HG03159 (cell line): ENCODE measurements at regions not wholly inside any gene's neighbourhood (a gene's known extent, or its start where the extent isn't known, plus 50 kb on each side); places are given as distances from the start of the nearest gene placed in this dataset.
A peak's percentile ranks its signal among the peaks of the same experiment; 100 is the strongest.

ENCODE experiments used
- ATAC-seq: cut with Tn5 transposase; IDR thresholded peaks from one replicate; pipeline ENCODE4 v1.9.1; 2021; ENCODE audit warnings: mild to moderate bottlenecking, moderate library complexity; ENCODE audit not compliant: unreplicated experiment

DNA sequence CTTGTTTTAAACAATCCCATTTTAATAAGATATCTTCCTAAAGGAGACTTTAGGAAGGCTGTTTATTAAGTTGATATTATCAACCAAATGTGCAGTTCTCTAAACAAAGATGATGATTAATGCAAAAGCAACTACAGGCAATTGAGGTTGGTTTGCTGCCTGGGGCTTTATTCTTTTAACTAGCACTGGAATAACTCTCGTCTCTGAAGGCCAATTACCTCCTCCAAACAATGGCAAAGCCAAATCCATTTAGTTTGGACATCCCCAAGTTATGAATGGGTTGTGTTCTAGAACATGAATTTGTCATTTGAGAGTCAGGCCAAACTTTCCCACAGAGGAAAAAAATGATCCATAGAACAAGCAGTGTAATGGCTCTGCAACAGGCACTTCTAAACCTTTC, 114.1 kb downstream of the SLC16A9 start:
- ATAC-seq = no peak

DNA sequence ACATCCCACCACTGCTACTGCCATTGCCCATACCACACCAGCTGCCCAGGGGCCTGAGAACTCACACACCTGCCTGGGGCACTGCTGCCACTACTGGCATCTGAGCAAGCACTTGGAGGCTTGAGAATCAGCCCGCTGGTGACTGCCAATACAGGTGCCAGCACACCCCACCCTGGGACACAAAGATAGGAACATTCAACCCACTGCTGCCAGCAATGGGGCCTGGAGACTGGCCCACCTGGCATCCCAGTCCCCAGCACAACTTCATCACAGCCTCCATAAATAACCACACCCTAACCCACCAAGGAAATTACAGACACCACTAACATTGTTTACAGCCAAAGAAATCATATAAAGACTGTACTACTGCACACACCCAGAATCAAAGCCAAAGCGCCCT, 115.9 kb downstream of the SLC16A9 start:
- no peak for ATAC-seq

DNA sequence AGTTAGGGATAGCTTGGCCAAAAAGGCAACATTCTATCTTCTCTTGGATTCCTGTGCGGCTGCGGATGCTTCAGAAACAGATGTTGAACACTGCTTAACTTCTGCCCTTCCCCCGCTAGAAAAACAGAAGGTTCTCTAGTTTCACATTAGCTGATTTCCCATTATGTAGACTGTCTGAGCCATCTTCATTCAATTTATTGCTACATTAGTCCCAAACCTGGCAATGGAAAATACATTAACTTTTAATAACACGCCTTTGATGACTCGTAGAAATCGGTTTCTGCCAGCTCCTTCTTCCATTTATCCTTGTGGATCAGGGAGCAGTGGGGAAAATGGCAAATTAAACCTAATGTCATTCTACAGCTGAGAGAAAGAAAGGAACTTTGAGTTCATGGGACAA, 119.9 kb downstream of the SLC16A9 start:
- no peak for ATAC-seq

DNA sequence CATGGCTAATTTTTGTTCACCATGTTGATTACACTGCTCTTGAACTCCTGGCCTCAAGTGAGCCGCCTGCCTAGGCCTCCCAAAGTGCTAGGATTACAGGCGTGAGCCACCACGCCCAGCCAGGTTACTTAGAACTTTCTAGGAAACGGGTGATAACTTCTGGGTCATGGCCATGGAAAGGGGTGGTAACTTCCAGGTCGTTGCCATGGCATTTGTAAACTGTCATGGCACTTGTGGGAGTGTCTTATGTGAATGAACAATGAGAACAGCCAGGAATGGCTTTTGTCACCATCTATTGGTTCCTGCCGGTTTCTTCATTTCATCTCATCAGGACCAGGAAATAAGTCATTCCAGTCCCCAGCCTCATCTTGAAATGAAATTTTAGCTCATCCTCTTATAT, 120.9 kb downstream of the SLC16A9 start:
- no peak for ATAC-seq

DNA sequence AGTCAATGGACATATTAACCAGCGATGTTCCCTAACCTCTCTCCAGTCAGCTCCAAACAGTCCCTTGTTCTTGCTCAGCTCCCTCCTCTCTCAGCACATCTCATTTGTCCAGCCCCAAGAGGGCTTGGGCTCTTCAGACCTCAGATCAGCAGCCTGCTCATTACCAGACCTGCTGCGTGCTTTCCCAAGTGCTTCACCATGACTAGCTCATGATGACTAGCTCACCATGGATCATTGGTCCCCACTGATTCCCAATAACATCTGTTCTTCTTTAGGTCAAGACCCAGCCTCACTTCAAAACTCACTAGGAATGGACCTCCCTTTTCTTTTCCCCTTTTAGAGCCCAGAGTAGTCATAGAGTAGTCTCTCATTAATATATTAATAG, 121.9 kb downstream of the SLC16A9 start:
- no peak for ATAC-seq

DNA sequence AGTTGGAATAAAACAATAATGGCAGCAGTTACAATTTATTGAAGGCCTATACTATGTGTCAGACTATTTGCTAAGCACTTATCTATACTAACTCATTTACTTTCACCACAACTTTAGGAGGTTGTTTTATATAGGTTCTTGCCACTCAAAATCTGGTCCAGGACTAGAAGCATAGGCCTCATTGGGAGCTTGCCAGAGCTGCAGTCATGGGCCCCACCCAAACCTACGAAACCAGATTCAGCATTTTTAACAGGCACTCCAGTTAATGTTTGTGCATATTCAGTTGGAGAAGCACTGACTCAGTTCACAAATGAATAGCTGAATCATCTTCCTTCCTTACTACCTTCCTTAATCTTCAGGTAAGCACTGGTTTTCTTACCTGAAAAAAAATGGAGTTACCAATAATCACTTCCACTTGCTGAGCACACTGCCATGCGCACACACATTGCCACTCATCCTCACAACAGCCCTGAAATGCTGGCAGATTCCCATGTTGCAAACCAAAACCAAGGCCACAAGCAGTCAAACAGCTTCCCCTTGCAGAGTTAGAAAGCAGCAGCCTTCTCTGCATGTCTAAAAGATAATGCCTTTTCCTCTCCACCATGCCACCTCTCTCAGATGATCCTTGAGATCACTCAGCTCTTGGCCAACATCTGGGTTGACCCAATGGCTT, 122.4 kb downstream of the SLC16A9 start:
- ATAC-seq = no peak

DNA sequence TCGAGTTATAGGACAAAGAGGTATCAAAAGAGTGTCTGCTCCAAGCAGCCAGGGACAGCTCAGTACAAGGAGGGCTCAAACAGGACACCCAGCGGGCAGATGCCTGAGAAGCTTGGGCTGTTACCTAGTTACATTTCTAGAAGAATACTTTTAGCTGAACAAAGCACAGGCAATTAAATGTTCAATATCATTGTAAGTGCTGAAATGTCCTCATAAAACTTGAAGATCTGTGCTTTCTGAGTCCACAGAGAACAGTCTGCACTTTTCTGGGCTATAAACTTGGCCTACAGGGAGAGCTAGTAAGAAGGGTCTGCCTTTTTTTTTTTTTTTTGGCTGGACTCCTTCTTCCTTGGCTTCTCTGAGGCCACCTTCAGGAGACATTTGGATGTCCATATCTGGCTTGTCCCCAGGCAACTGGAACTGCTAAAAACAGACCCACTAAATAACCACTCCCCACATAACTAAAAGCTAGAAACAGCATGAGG, 123.2 kb downstream of the SLC16A9 start:
- no peak for ATAC-seq

DNA sequence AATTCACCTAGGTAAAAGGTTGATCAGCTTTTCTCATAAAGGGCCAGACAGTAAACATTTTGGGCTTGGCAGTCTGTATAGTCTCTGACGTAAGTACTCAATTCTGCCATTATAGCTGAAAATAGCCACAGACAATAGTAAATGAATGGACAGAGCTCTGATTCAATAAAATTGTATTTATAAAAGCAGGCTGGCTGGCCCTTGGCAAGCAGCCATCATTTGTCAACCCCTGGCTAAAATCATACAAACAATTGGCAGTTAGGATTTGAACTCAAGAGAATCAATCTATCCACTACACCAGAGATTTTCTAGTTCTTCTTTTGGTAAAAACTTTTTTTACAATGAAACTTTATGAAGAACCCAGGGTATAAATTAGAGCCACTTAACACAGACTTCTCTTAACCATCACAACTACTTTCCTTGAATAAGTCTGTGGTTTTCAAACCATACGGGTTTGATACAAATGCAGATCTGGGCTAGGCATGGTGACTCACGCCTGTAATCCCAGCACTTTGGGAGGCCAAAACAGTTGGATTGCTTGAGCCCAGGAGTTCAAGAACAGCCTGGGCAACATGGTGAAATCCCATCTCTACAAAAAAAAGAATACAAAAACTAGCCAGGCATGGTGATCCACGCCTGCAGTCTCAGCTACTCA, 124.5 kb downstream of the SLC16A9 start:
- no peak for ATAC-seq

DNA sequence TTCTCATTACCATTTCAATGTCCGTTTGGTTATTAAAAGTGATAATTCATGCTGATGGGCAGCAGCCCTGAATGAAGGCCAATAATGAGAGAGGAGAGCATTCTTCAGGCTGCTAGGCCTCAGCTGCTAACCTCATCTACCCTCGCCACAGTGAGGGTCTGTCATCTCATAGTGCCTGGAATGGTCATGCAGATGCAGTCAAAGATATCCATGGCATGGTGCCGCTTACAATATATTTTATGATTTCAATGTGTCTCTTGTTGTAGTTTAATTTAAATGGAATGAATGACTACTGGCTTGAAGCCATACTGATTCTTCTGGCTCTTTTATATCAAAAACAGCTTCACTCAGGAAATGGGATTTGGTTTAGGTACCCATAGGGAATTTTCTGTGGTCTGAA, 126.9 kb downstream of the SLC16A9 start:
- no peak for ATAC-seq

DNA sequence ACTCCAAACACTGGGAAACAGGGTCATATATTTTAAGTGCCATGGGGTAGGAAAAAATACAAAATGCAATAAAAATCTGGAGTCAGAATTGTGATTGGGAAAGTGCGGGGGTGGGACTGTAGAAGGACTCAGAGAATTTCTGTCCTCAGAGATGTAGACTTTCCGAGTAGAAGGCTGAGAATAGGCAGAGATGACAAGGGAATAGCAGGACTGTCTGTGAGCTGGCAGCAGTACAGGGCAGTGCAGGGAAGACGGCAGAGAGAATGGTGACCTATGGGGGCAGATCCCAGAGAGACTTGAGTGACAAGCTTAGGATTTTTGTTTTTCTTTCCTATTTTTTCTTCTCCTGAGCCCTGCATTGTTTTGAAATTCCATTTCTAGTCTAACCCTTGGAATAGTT, 127.6 kb downstream of the SLC16A9 start:
- no peak for ATAC-seq

DNA sequence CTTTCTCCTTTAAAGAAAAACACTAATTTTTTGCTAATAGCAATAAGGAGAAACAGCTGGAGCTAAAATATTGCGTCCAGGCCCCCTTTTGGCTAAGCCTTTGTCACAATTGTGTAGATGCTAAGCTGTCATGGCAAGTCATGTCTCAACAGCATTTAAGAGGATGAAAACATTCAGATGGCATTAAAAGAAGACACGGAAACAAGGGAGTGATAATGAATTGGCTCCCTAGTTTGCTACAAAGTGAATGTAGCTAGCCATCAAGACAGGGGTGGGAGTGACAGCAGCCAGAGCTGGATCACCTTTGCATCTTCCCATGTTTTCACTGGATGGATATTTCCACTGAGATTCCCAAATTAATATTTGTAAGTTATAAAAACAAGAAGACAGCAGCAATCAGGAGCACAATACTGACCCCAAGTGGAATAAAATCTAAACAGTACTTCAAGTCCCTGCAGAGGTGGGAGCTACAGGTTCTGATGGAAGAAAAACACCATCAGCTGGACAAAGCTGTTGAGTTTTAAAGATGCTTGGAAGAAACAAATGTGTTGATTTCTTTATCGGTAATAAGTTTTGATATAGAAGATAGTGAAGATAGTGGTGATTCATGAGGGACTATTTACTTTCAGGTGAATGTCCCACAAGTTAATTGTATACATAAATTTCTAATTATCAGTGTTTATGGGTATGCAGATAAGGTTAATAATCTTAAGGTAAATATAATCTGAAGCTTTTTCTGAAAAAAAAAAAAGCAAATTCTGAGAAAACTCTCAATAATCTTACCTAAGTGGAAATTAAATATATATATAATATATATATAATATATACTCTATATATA, 129.4 kb downstream of the SLC16A9 start:
- no peak for ATAC-seq

DNA sequence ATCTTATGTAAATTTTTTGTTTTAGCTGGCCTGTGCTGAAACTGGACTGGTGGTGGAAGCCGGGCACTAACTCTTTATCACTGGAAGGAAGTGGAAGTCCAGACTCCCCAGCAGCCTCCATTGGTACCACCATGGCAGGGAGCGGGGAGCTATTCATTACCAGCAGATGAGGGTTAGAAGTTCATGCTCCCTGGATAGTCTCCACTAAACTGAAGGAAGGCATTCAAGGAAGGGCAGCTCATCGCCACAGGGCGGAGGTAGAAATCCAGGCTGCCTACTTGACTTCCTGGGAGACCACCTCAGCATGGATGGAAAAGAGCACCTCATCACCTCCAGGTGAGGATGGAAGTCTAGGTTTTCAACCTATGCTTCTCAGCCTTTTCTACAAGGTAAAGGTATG, 130.9 kb downstream of the SLC16A9 start:
- ATAC-seq = no peak

DNA sequence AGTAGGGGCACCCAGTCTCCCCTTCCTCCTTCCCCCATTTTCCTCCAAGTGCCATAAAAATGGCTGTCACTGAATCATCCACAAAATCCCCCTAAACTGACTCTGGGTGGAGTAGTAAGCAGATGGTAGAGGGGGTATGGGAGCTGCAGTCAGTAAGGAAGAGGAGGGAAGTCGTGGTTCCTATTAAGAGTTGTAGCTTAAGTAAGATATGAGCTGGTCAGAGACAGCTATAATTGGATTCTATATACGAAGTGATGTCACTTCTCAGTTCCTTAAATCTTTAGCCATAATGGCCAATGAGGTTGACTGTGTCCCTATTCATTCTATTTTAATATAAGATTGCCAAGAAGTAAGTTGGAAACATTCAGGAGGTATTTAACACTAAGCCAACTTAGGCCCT, 131.7 kb downstream of the SLC16A9 start:
- ATAC-seq = peak; percentile 69

DNA sequence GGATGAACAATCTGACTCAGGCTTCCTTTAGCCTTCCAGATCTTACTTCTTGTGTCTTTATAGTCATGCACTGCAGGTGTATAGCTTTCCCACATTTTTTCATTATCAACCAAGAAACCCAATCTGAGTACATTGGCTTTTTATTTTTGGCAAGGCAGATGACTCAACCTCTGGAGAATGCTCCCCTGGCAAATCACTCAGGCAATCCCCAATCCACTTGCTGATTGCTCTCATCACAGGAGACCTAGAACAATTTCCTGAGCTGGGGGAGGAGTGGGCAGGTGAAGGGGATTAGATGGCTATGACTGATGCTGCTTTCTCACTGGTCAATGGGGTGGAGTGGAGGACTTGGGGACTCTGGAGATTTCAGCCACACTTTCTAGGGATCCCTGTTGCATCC, 134.4 kb downstream of the SLC16A9 start:
- ATAC-seq = no peak

DNA sequence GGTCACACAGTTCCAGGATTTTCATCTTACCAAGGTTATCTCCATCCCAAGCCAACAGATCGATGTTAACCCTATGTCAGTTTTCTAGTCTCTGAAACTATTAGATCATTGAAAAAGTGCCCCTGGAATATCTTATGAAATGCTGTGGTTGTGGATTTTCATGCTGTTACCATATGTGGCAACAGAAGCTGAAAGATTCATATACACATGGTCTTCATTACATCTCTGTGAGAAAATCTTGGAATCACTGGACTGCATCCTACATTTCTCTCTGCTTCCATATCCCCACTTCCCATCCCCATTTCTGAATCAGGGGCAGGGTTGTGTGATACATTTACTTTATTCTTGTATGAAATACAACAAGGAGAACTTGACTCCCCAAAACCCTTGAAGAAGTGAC, 146.1 kb downstream of the SLC16A9 start:
- no peak for ATAC-seq

DNA sequence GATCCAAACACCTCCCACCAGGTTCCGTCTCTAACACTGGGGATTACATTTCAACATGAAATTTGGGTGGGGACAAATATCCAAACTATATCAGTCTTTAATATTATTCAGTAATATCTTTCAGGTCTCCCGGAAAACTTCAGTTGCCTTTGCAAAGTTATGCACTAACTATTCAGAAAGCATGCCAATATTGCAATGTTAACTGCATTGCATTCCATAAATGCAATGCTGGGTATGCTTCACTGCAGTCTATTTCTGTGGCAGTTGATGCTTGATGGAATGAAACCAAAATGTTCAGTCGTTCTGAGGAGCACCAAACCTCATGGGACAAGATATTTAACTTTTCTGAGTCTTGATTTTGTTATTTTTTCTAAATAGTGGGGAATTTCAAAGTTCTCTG, 147.5 kb downstream of the SLC16A9 start:
- no peak for ATAC-seq

DNA sequence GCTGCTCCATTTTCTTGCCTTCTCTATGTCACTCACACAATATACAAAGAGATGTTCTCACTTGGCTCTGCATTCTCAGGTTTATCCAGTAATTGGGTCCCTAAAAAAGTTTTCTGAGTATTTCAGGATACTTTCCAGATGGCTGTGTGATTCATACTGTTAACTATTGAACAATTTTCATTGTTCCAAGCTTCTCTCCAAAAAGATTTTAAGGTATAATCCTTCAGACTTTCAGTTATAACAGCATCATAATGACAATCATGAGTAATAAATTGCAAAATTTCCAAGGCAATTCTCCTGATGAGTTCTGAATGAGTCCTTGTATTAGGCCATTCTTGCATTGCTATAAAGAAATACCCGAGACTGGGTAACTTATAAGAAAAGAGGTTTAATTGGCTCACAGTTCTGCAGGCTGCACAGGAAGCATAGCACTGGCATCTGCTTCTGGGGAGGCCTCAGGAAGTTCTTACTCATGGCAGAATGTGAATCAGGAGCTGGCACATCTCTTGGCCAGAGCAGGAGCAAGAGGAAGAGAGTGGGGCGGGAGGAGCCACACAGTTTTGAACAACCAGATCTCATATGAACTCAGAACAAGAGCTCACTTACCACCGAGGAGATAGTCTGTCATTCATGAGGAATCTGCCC, 148.1 kb downstream of the SLC16A9 start:
- ATAC-seq = no peak

DNA sequence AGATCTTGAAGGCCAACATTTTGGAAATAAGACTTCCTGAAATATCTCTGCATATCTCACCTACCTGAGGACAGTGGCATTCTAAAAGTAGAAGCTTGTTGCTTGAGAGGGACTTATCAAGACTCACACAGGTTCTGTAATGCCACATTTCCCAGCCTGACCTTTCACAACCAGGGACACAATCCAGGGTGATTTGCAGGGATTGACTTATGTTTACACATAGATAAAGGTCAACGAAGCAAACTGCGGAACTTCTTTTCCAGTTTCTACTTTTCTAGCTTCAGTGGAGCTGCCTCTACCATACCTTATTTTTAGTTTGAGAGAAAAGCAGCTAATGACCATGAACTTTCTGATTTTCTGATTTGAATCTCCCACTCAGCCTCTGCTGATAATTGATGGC, 148.7 kb downstream of the SLC16A9 start:
- ATAC-seq = no peak

DNA sequence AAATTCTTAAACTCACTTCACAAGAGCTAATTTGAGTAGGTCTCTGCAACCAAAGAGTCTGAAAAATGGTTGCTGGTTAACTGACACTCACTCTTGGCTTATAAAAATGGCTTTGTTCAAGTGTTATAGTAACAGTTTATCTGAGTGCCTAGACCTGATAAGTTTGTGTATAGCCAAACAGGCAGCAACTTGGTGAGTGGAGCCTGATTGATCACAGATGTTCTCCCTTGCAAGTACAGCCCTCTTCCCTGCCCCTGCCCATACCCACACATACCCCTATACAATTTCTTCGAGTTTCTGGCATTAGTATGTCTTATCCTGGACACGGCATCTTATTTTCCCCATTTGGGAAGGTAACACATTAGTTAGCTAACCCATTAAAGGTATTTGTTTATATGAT, 149.5 kb downstream of the SLC16A9 start:
- no peak for ATAC-seq

DNA sequence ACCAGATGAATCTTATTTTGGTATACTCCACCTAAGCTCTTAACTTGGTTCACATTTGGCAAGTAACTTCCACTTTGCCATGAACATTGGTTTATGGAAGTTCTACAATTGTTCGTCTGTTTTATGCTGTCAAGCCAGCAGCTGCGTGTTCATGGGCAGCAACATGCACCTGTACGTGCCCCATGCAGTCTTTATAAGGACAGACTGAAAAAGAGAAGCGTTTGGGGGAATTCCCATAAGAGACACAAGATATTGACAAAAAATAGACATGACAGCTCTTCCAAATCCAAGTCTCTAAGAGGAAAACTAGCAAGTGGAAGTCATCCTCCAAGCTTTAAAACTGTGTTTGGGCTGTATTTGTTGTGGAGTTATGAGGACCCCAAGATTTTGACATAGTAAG, 151.6 kb downstream of the SLC16A9 start:
- ATAC-seq = no peak

DNA sequence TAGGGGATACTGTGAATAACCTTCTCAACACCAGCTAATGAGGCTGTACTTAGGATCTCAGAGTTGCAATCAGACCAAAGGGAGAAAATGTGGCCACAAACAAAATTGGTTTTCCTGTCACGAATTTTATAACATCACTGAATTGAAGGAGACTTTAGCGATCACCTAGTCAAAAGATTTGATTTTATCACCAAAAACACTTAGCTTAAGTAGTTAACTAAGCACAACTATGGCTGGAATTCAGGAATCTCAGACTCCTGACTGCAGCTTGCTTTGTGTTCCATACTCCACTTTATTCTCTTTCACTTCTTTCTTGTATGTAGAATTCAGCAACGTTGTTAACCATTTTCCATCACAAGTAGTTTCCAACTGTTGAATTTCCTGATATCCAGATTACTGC, 152.0 kb downstream of the SLC16A9 start:
- no peak for ATAC-seq
